Parathyroid adenoma (tissue), 2 donors: ENCODE measurements at regions not wholly inside any gene's neighbourhood (a gene's known extent, or its start where the extent isn't known, plus 50 kb on each side); places are given as distances from the start of the nearest gene placed in this dataset.
A peak's percentile ranks its signal among the peaks of the same experiment; 100 is the strongest.

Source experiments
- H2AFZ ChIP-seq: fragments of 300-600 bp; sonication (generic); one replicate; pipeline ENCODE4 v1.7.0; 2017; ENCODE audit warnings: antibody characterized with exemption, mild to moderate bottlenecking
- H3K27ac ChIP-seq: fragments of 300-600 bp; sonication (generic); one replicate; pipeline ENCODE4 v1.7.0; 2017
- H3K27me3 ChIP-seq: fragments of 300-600 bp; sonication (generic); one replicate; pipeline ENCODE4 v1.7.0; 2017; ENCODE audit warnings: low read length; ENCODE audit not compliant: control insufficient read depth, insufficient read depth
- H3K36me3 ChIP-seq: fragments of 300-600 bp; sonication (generic); one replicate; pipeline ENCODE4 v1.7.0; 2017; ENCODE audit warnings: low read length; ENCODE audit not compliant: control insufficient read depth, insufficient read depth
- H3K4me1 ChIP-seq: fragments of 300-600 bp; sonication (generic); one replicate; pipeline ENCODE4 v1.7.0; 2017; ENCODE audit warnings: control low read depth
- H3K4me2 ChIP-seq: fragments of 300-600 bp; sonication (generic); one replicate; pipeline ENCODE4 v1.7.0; 2017; ENCODE audit warnings: low read length
- H3K4me3 ChIP-seq: fragments of 300-600 bp; sonication (generic); one replicate; pipeline ENCODE4 v1.7.0; 2017; ENCODE audit warnings: low read depth, low read length
- H3K79me2 ChIP-seq: fragments of 300-600 bp; sonication (generic); one replicate; pipeline ENCODE4 v1.7.0; 2017; ENCODE audit warnings: control low read depth
- H3K9ac ChIP-seq: fragments of 300-600 bp; sonication (generic); one replicate; pipeline ENCODE4 v1.7.0; 2017; ENCODE audit warnings: mild to moderate bottlenecking
- H3K9me3 ChIP-seq: fragments of 300-600 bp; sonication (generic); one replicate; pipeline ENCODE4 v1.7.0; 2017; ENCODE audit warnings: low read length; ENCODE audit not compliant: control insufficient read depth
- CTCF ChIP-seq: fragments of 300-600 bp; sonication (generic); IDR thresholded peaks from one replicate; pipeline ENCODE4 v1.7.0; 2017; ENCODE audit warnings: antibody characterized with exemption, mild to moderate bottlenecking
- donor health status: primary hyperparathyroidism.

DNA sequence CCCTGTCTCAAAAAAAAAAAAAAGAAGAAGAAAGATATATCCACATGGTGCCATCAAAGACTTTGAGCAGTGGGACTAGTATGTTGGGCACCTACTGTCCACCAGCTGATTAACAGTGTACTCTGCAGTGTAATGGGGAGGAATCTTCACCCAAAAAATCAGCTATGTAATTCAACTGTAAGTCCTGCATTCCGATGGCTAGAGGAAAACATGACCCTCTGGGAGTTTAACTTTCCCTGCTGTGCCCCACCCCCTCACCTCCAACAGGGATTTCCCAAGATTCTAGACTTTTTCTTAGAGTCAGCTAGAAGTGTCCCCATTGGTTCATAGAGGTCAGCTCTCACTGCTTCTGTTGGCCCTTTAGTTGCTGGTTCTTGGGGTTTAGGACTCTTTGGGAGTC, 221.2 kb upstream of the CLINT1 start:
- TF ChIP-seq CTCF, result no peak
- Histone ChIP-seq H3K27me3 (no peaks in the 10 kb centered on the region), H2AFZ (no peak overlapping the region), H3K4me1 (no peaks in the 10 kb centered on the region), H3K36me3 (no peaks in the 10 kb centered on the region), H3K4me2 (no peak overlapping the region), H3K27ac (no peak overlapping the region), H3K79me2 (no peaks in the 10 kb centered on the region), H3K9ac (no peak overlapping the region), H3K4me3 (no peak overlapping the region), H3K9me3 (no peaks in the 10 kb centered on the region)

GRCh38 chr5:158079097-158079496, 220.2 kb upstream of the CLINT1 start:
- Histone ChIP-seq H2AFZ (no peak overlapping the region), H3K27me3 (no peaks in the 10 kb centered on the region), H3K9me3 (no peaks in the 10 kb centered on the region), H3K36me3 (no peaks in the 10 kb centered on the region), H3K4me2 (no peak overlapping the region), H3K4me3 (no peak overlapping the region), H3K4me1 (no peaks in the 10 kb centered on the region), H3K9ac (no peak overlapping the region), H3K27ac (no peak overlapping the region), H3K79me2 (no peaks in the 10 kb centered on the region)
- no peak for TF ChIP-seq CTCF

GRCh38 chr5:158074992-158075769, 216.2 kb upstream of the CLINT1 start:
- Histone ChIP-seq H3K27ac (peak overlapping the region; percentile 27), H3K9ac (no peak overlapping the region), H3K4me3 (peak overlapping the region; percentile 28), H3K79me2 (no peaks in the 10 kb centered on the region), H3K36me3 (no peaks in the 10 kb centered on the region), H2AFZ (peak overlapping the region; percentile 38), H3K27me3 (no peaks in the 10 kb centered on the region), H3K4me2 (peak overlapping the region; percentile 54), H3K9me3 (no peaks in the 10 kb centered on the region), H3K4me1 (no peaks in the 10 kb centered on the region)
- peak; percentile 76 for TF ChIP-seq CTCF

- Histone ChIP-seq H3K4me3 (no peak overlapping the region), H3K27me3 (no peaks in the 10 kb centered on the region), H3K36me3 (no peaks in the 10 kb centered on the region), H3K4me1 (no peaks in the 10 kb centered on the region), H3K27ac (no peak overlapping the region), H2AFZ (no peak overlapping the region), H3K79me2 (no peaks in the 10 kb centered on the region), H3K9me3 (no peaks in the 10 kb centered on the region), H3K9ac (no peak overlapping the region), H3K4me2 (no peak overlapping the region)
- TF ChIP-seq CTCF, result no peak
Measured at GRCh38 chr5:158074597-158074991, 215.6 kb upstream of the CLINT1 start.

GRCh38 chr5:158070859-158071258, 211.9 kb upstream of the CLINT1 start:
- Histone ChIP-seq H3K27ac (no peak overlapping the region), H3K27me3 (no peaks in the 10 kb centered on the region), H3K9me3 (no peaks in the 10 kb centered on the region), H3K9ac (no peak overlapping the region), H3K4me3 (no peak overlapping the region), H3K4me1 (no peaks in the 10 kb centered on the region), H3K36me3 (no peaks in the 10 kb centered on the region), H3K4me2 (no peak overlapping the region), H2AFZ (no peak overlapping the region), H3K79me2 (no peaks in the 10 kb centered on the region)
- TF ChIP-seq CTCF, result no peak
